Naive thymus-derived CD4-positive, alpha-beta T cell (primary cell): ENCODE measurements at regions not wholly inside any gene's neighbourhood (a gene's known extent, or its start where the extent isn't known, plus 50 kb on each side); places are given as distances from the start of the nearest gene placed in this dataset.
A peak's percentile ranks its signal among the peaks of the same experiment; 100 is the strongest.
"Not testable (repeated sequence)": the region's sequence is repeated elsewhere in the genome, so short reads cannot be mapped to it uniquely, and the experiment has no call there.

Source experiments
- ATAC-seq: fragments of 150-1000 bp; cut with Tn5 transposase; 2 replicates; pipeline ENCODE4 v1.10.0; 2021; ENCODE audit warnings: mild to moderate bottlenecking, moderate library complexity
- CTCF ChIA-PET: fragments of 350-600 bp; sonication (Branson Sonifier 250); formaldehyde crosslinking; loops from one replicate; lab custom pipeline; 2021; ENCODE audit warnings: antibody characterized with exemption; lab: Charles Lee
- POLR2A ChIA-PET: fragments of 350-600 bp; sonication (Branson Sonifier 250); formaldehyde crosslinking; loops from one replicate; lab custom pipeline; 2021; ENCODE audit warnings: antibody characterized with exemption, inconsistent platforms; lab: Charles Lee
- DNase-seq, 9 donors: peaks; one replicate each; pipeline versions ENCODE4 v3.0.0 to v3.0.0-alpha.2; 2020 to 2022; ENCODE audit warnings: mixed read lengths in 1 of 9
- H3K27ac ChIP-seq: one replicate; pipeline ENCODE4 v1.7.0; 2013; ENCODE audit warnings: mild to moderate bottlenecking, low read depth, low read length, moderate library complexity
- H3K27me3 ChIP-seq, 2 donors: one replicate each; pipeline ENCODE4 v1.7.0; 2013; ENCODE audit warnings: low read length in 2 of 2, mild to moderate bottlenecking in 2 of 2, moderate library complexity in 2 of 2; ENCODE audit not compliant: control insufficient read depth in 2 of 2, insufficient read depth in 2 of 2
- H3K36me3 ChIP-seq, 3 experiments: 1 replicate in 2 of 3; 2 replicates in 1 of 3; pipeline ENCODE4 v1.7.0; 2013; ENCODE audit warnings: low read length in 3 of 3, mild to moderate bottlenecking in 3 of 3, moderate library complexity in 1 of 3; ENCODE audit not compliant: insufficient read depth in 3 of 3, control insufficient read depth in 2 of 3
- H3K4me1 ChIP-seq, 2 donors: one replicate each; pipeline ENCODE4 v1.7.0; 2013; ENCODE audit warnings: low read length in 2 of 2, mild to moderate bottlenecking in 2 of 2, moderate library complexity in 1 of 2; ENCODE audit not compliant: control insufficient read depth in 2 of 2, insufficient read depth in 2 of 2
- H3K4me3 ChIP-seq: 2 replicates; pipeline ENCODE4 v1.7.0; 2013; ENCODE audit warnings: mild to moderate bottlenecking, low read length
- H3K9me3 ChIP-seq, 3 experiments: 1 replicate in 2 of 3; 2 replicates in 1 of 3; pipeline ENCODE4 v1.7.0; 2013; ENCODE audit warnings: low read length in 3 of 3; ENCODE audit not compliant: control insufficient read depth in 2 of 3
- H3K27ac Mint-ChIP-seq, 9 donors: one replicate each; pipeline ENCODE4 v1.8.0; 2020 to 2022; ENCODE audit warnings: mixed read lengths in 9 of 9, mild to moderate bottlenecking in 8 of 9, moderate library complexity in 5 of 9, inconsistent platforms in 2 of 9
- H3K27me3 Mint-ChIP-seq, 5 donors: one replicate each; pipeline ENCODE4 v1.8.0; 2021 to 2022; ENCODE audit warnings: mixed read lengths in 5 of 5, mild to moderate bottlenecking in 1 of 5
- H3K36me3 Mint-ChIP-seq, 5 donors: one replicate each; pipeline ENCODE4 v1.8.0; 2020 to 2022; ENCODE audit warnings: mixed read lengths in 5 of 5, mild to moderate bottlenecking in 3 of 5, inconsistent platforms in 1 of 5
- H3K4me1 Mint-ChIP-seq, 7 donors: one replicate each; pipeline ENCODE4 v1.8.0; 2020 to 2022; ENCODE audit warnings: mixed read lengths in 7 of 7, mild to moderate bottlenecking in 3 of 7, inconsistent platforms in 1 of 7
- H3K4me3 Mint-ChIP-seq, 10 donors: one replicate each; pipeline ENCODE4 v1.8.0; 2020 to 2022; ENCODE audit warnings: mild to moderate bottlenecking in 10 of 10, mixed read lengths in 10 of 10, moderate library complexity in 6 of 10, inconsistent platforms in 2 of 10
- H3K9me3 Mint-ChIP-seq, 11 donors: one replicate each; pipeline ENCODE4 v1.8.0; 2020 to 2022; ENCODE audit warnings: mixed read lengths in 11 of 11, mild to moderate bottlenecking in 4 of 11, inconsistent platforms in 1 of 11, moderate library complexity in 1 of 11
- intact Hi-C, 2 donors: fragments of 100-400 bp; cut with micrococcal nuclease; formaldehyde crosslinking; loops; one replicate each; pipeline ENCODE4 v1.15.1; 2023

- H3K9me3 Mint-ChIP-seq, intact Hi-C loops, H3K4me1 Mint-ChIP-seq: not testable (repeated sequence)
These were observed 315.1 kb upstream of the COX7C start for GRCh38 chr5:86302643-86303042.

GRCh38 chr5:86305050-86305449, 312.7 kb upstream of the COX7C start:
- intact Hi-C loops, H3K9me3 ChIP-seq, DNase-seq, H3K36me3 Mint-ChIP-seq, H3K9me3 Mint-ChIP-seq, POLR2A ChIA-PET, CTCF ChIA-PET, H3K27ac Mint-ChIP-seq, H3K4me3 ChIP-seq, H3K4me3 Mint-ChIP-seq, H3K27me3 Mint-ChIP-seq, H3K4me1 ChIP-seq, H3K4me1 Mint-ChIP-seq, H3K27me3 ChIP-seq, H3K27ac ChIP-seq, H3K36me3 ChIP-seq: not testable (repeated sequence)
- peak; percentile 24 for ATAC-seq

More at GRCh38 chr5:86302643-86303042, 315.1 kb upstream of the COX7C start:
- H3K36me3 Mint-ChIP-seq, H3K4me3 Mint-ChIP-seq, H3K27me3 Mint-ChIP-seq, H3K9me3 ChIP-seq, H3K27ac Mint-ChIP-seq, H3K27ac ChIP-seq, POLR2A ChIA-PET, H3K4me3 ChIP-seq, CTCF ChIA-PET, H3K4me1 ChIP-seq, H3K27me3 ChIP-seq, DNase-seq, H3K36me3 ChIP-seq, ATAC-seq: not testable (repeated sequence)

GRCh38 chr5:86314951-86315350, 302.8 kb upstream of the COX7C start:
- ATAC-seq: no peak
- ChIA-PET POLR2A (no interaction called here), CTCF (no interaction called here)
- H3K4me1 ChIP-seq: no peaks in the 10 kb centered on the region
- DNase-seq: no peak
- Mint-ChIP-seq H3K36me3 (no peaks in the 10 kb centered on the region), H3K4me1 (no peaks in the 10 kb centered on the region), H3K27ac (no peak overlapping the region), H3K9me3 (peaks cover 0 to 5% (median 0%) of the 10 kb centered on the region in 11 donors), H3K27me3 (peaks cover 0 to 4% (median 0%) of the 10 kb centered on the region in 5 donors), H3K4me3 (no peak overlapping the region)
- H3K36me3 ChIP-seq: no peaks in the 10 kb centered on the region
- H3K27ac ChIP-seq: no peak overlapping the region
- H3K4me3 ChIP-seq: no peak overlapping the region
- no peaks in the 10 kb centered on the region for H3K27me3 ChIP-seq
- intact Hi-C loops: no loop called here
- H3K9me3 ChIP-seq: no peaks in the 10 kb centered on the region

GRCh38 chr5:86320266-86320665, 297.5 kb upstream of the COX7C start:
- intact Hi-C loops: no loop called here
- DNase-seq (no peak), ATAC-seq (no peak)
- POLR2A ChIA-PET: no interaction called here
- no peaks in the 10 kb centered on the region for H3K36me3 Mint-ChIP-seq
- H3K36me3 ChIP-seq: no peaks in the 10 kb centered on the region
- CTCF ChIA-PET: no interaction called here
- no peaks in the 10 kb centered on the region for H3K9me3 ChIP-seq
- no peak overlapping the region for H3K27ac ChIP-seq
- peaks cover 0 to 5% (median 0%) of the 10 kb centered on the region in 5 donors for H3K27me3 Mint-ChIP-seq
- H3K4me3 Mint-ChIP-seq: no peak overlapping the region
- H3K4me1 Mint-ChIP-seq: no peaks in the 10 kb centered on the region
- H3K27me3 ChIP-seq: no peaks in the 10 kb centered on the region
- no peaks in the 10 kb centered on the region for H3K4me1 ChIP-seq
- no peak overlapping the region for H3K4me3 ChIP-seq
- peaks cover 0 to 6% (median 0%) of the 10 kb centered on the region in 11 donors for H3K9me3 Mint-ChIP-seq
- no peak overlapping the region for H3K27ac Mint-ChIP-seq

- Histone ChIP-seq H3K4me1 (no peaks in the 10 kb centered on the region), H3K36me3 (no peaks in the 10 kb centered on the region), H3K27ac (no peak overlapping the region), H3K4me3 (no peak overlapping the region), H3K27me3 (no peaks in the 10 kb centered on the region), H3K9me3 (no peaks in the 10 kb centered on the region)
- DNase-seq: no peak
- H3K9me3 Mint-ChIP-seq: peaks cover 0 to 10% (median 0%) of the 10 kb centered on the region in 11 donors
- intact Hi-C loops: no loop called here
- CTCF ChIA-PET: no interaction called here
- no peaks in the 10 kb centered on the region for H3K36me3 Mint-ChIP-seq
- POLR2A ChIA-PET: no interaction called here
- H3K4me1 Mint-ChIP-seq: no peaks in the 10 kb centered on the region
- H3K4me3 Mint-ChIP-seq: no peak overlapping the region
- no peaks in the 10 kb centered on the region for H3K27me3 Mint-ChIP-seq
- H3K27ac Mint-ChIP-seq: no peak overlapping the region
- no peak for ATAC-seq
These were observed 288.4 kb upstream of the COX7C start for GRCh38 chr5:86329318-86329717.

- POLR2A ChIA-PET: no interaction called here
- H3K4me3 Mint-ChIP-seq: no peak overlapping the region
- no peak overlapping the region for H3K4me3 ChIP-seq
These were observed 287.0 kb upstream of the COX7C start for GRCh38 chr5:86330736-86331135.

GRCh38 chr5:86332851-86333250, 284.9 kb upstream of the COX7C start:
- DNase-seq (no peak), ATAC-seq (no peak)
- no peaks in the 10 kb centered on the region for H3K36me3 Mint-ChIP-seq
- ChIA-PET POLR2A (no interaction called here), CTCF (interaction anchor here (0.6 kb wide), 1 partner anchor 1790 kb away, joined by 3 read pairs; no protein-coding TSS in a partner anchor)
- intact Hi-C loops: no loop called here
- H3K27ac Mint-ChIP-seq: no peak overlapping the region
- no peaks in the 10 kb centered on the region for H3K9me3 ChIP-seq
- peaks cover 0 to 10% (median 0%) of the 10 kb centered on the region in 11 donors for H3K9me3 Mint-ChIP-seq
- no peaks in the 10 kb centered on the region for H3K27me3 ChIP-seq
- no peak overlapping the region for H3K27ac ChIP-seq
- H3K27me3 Mint-ChIP-seq: peaks cover 0 to 5% (median 0%) of the 10 kb centered on the region in 5 donors
- no peaks in the 10 kb centered on the region for H3K4me1 Mint-ChIP-seq
- H3K4me1 ChIP-seq: no peaks in the 10 kb centered on the region
- H3K36me3 ChIP-seq: no peaks in the 10 kb centered on the region
- no peak overlapping the region for H3K4me3 Mint-ChIP-seq
- H3K4me3 ChIP-seq: no peak overlapping the region

More at GRCh38 chr5:86330736-86331135, 287.0 kb upstream of the COX7C start:
- Histone ChIP-seq H3K36me3 (no peaks in the 10 kb centered on the region), H3K27me3 (no peaks in the 10 kb centered on the region), H3K9me3 (no peaks in the 10 kb centered on the region), H3K4me1 (no peaks in the 10 kb centered on the region), H3K27ac (no peak overlapping the region)
- Mint-ChIP-seq H3K27ac (no peak overlapping the region), H3K4me1 (no peaks in the 10 kb centered on the region), H3K9me3 (peaks cover 0 to 10% (median 0%) of the 10 kb centered on the region in 11 donors), H3K36me3 (no peaks in the 10 kb centered on the region), H3K27me3 (no peaks in the 10 kb centered on the region)
- DNase-seq: no peak
- CTCF ChIA-PET: no interaction called here
- intact Hi-C loops: no loop called here
- ATAC-seq: no peak
